Trophoblast cell (in vitro differentiated cells and primary cell): ENCODE measurements at regions not wholly inside any gene's neighbourhood (a gene's known extent, or its start where the extent isn't known, plus 50 kb on each side); places are given as distances from the start of the nearest gene placed in this dataset.
"Not testable (repeated sequence)": the region's sequence is repeated elsewhere in the genome, so short reads cannot be mapped to it uniquely, and the experiment has no call there.

ENCODE experiments used
- DNase-seq, 2 donors: peaks; one replicate each; pipeline ENCODE4 v3.0.0-alpha.2; 2016
- H2AFZ ChIP-seq: 2 replicates; pipeline ENCODE4 v1.6.1; 2013; ENCODE audit warnings: low read length, moderate library complexity, mild to moderate bottlenecking; ENCODE audit not compliant: insufficient read depth, poor library complexity
- H2AK5ac ChIP-seq: 2 replicates; pipeline ENCODE4 v1.6.1; 2013; ENCODE audit warnings: mild to moderate bottlenecking, low read length
- H2BK120ac ChIP-seq: 2 replicates; pipeline ENCODE4 v1.6.1; 2013; ENCODE audit warnings: low read length, mild to moderate bottlenecking, moderate library complexity; ENCODE audit not compliant: insufficient read depth, poor library complexity
- H2BK12ac ChIP-seq: 2 replicates; pipeline ENCODE4 v1.6.1; 2013; ENCODE audit warnings: mild to moderate bottlenecking, low read length, moderate library complexity
- H2BK5ac ChIP-seq: 2 replicates; pipeline ENCODE4 v1.6.1; 2013; ENCODE audit warnings: low read length, low read depth, moderate library complexity, mild to moderate bottlenecking; ENCODE audit not compliant: poor library complexity
- H3K14ac ChIP-seq: 2 replicates; pipeline ENCODE4 v1.6.1; 2013; ENCODE audit warnings: mild to moderate bottlenecking, low read length
- H3K18ac ChIP-seq: 2 replicates; pipeline ENCODE4 v1.6.1; 2013; ENCODE audit warnings: mild to moderate bottlenecking, low read length
- H3K23ac ChIP-seq: 2 replicates; pipeline ENCODE4 v1.6.1; 2013; ENCODE audit warnings: low read length
- H3K27ac ChIP-seq: 2 replicates; pipeline ENCODE4 v1.5.1; 2013; ENCODE audit warnings: low read depth, mild to moderate bottlenecking, inconsistent platforms, low read length, moderate library complexity
- H3K27me3 ChIP-seq: 2 replicates; pipeline ENCODE4 v1.6.1; 2013; ENCODE audit warnings: inconsistent platforms, mild to moderate bottlenecking, low read length, moderate library complexity; ENCODE audit not compliant: insufficient read depth
- H3K36me3 ChIP-seq, 2 experiments: 1 replicate in 1 of 2; 2 replicates in 1 of 2; pipeline ENCODE4 v1.6.1; 2013; ENCODE audit warnings: low read length in 2 of 2, mild to moderate bottlenecking in 2 of 2, moderate library complexity in 1 of 2; ENCODE audit not compliant: insufficient read depth in 2 of 2, control insufficient read depth in 1 of 2
- H3K4ac ChIP-seq: 2 replicates; pipeline ENCODE4 v1.6.1; 2013; ENCODE audit warnings: low read depth, mild to moderate bottlenecking, low read length, moderate library complexity
- H3K4me1 ChIP-seq, 2 experiments: 1 replicate in 1 of 2; 2 replicates in 1 of 2; pipeline ENCODE4 v1.6.1; 2013; ENCODE audit warnings: low read length in 2 of 2, mild to moderate bottlenecking in 2 of 2, moderate library complexity in 1 of 2; ENCODE audit not compliant: insufficient read depth in 2 of 2, control insufficient read depth in 1 of 2
- H3K4me2 ChIP-seq: 2 replicates; pipeline ENCODE4 v1.6.1; 2013; ENCODE audit warnings: inconsistent platforms, mild to moderate bottlenecking, low read length, moderate library complexity
- H3K4me3 ChIP-seq: 2 replicates; pipeline ENCODE4 v1.5.1; 2013; ENCODE audit warnings: mild to moderate bottlenecking, low read depth, low read length, inconsistent platforms
- H3K79me1 ChIP-seq: one replicate; pipeline ENCODE4 v1.6.1; 2013; ENCODE audit warnings: low read length
- H3K79me2 ChIP-seq: 2 replicates; pipeline ENCODE4 v1.6.1; 2013; ENCODE audit warnings: low read length, mild to moderate bottlenecking; ENCODE audit not compliant: control insufficient read depth, insufficient read depth, poor library complexity
- H3K9ac ChIP-seq: 2 replicates; pipeline ENCODE4 v1.6.1; 2013; ENCODE audit warnings: mild to moderate bottlenecking, low read length
- H3K9me3 ChIP-seq: 2 replicates; pipeline ENCODE4 v1.6.1; 2013; ENCODE audit warnings: low read depth, mild to moderate bottlenecking, control low read depth, inconsistent platforms, low read length; ENCODE audit not compliant: insufficient read depth
- H4K12ac ChIP-seq: 2 replicates; pipeline ENCODE4 v1.6.1; 2013; ENCODE audit warnings: low read depth, mild to moderate bottlenecking, low read length, moderate library complexity
- H4K8ac ChIP-seq: 2 replicates; pipeline ENCODE4 v1.6.1; 2013; ENCODE audit warnings: low read depth, mild to moderate bottlenecking, low read length, moderate library complexity
- H4K91ac ChIP-seq: one replicate; pipeline ENCODE4 v1.6.1; 2013; ENCODE audit warnings: low read depth, mild to moderate bottlenecking, low read length, moderate library complexity
- WGBS: extraction: QIAGEN DNeasy Blood & Tissue Kit; methylation state at CpG from one replicate; pipeline ENCODE4 v1.1.7; 2013; ENCODE audit warnings: missing lambda C conversion rate; ENCODE audit not compliant: insufficient read length, insufficient coverage; ENCODE audit errors: extremely low coverage; 5-methylcytosine and 5-hydroxymethylcytosine counted together

DNA sequence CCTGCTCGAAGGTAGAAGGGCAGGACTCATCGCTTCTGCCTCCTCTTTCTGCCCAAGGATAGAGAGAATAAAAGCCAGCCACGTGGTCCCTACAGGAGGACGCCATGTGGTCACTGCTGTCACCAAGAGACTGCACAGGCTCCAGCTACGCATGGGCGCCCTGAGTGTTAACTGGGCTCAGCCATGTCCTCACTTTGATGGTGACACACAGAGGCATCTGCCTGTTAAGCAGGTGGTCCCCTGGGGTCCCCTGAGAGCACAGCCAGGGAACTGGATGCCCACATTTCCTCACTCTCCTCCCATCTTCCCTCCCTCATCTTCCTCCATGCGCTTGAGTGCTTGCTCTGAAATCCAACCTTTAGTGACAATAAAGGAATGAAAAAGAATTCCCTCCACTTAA is 152.6 kb downstream of the LAT start:
- not testable (repeated sequence) for H2AK5ac ChIP-seq, H3K9me3 ChIP-seq, H4K8ac ChIP-seq, H3K79me2 ChIP-seq, H3K36me3 ChIP-seq, H3K27ac ChIP-seq, H2BK120ac ChIP-seq, H2BK5ac ChIP-seq, H4K91ac ChIP-seq, H4K12ac ChIP-seq, H3K9ac ChIP-seq, H3K27me3 ChIP-seq, H3K4me2 ChIP-seq, H3K79me1 ChIP-seq, H3K23ac ChIP-seq, H2AFZ ChIP-seq, H2BK12ac ChIP-seq, H3K18ac ChIP-seq, H3K4me1 ChIP-seq, H3K4ac ChIP-seq, H3K14ac ChIP-seq, DNase-seq, H3K4me3 ChIP-seq
- no CpG with 5 or more reads among the region's 7 CpGs for WGBS

DNA sequence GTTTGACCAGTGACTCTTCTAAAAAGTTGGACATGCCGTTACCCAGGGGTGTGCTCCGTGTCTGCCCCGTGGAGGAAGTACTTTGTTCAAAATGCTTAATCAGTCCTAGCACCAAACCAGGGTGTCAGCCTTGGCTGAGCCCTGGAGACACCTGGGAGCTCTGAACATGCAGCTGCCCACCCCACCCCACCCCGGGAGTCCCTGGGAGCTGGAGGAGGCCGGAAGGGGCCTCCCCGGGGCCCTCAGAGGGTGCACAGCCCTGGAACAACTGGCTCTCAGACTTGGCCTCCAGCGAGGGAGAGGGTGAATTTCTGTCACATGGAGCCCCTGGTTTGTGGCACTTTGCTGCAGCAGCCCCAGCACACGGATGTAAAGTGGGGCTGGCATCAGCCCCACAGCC is 152.1 kb downstream of the LAT start:
- not testable (repeated sequence) for H4K8ac ChIP-seq, DNase-seq, H2BK120ac ChIP-seq, H3K4ac ChIP-seq, H3K9me3 ChIP-seq, H3K4me1 ChIP-seq, H2AFZ ChIP-seq, H2BK5ac ChIP-seq, H2BK12ac ChIP-seq, H3K27me3 ChIP-seq, H3K4me2 ChIP-seq, H3K18ac ChIP-seq, H4K91ac ChIP-seq, H3K27ac ChIP-seq, H3K23ac ChIP-seq, H3K79me2 ChIP-seq, H3K9ac ChIP-seq, H3K79me1 ChIP-seq, H2AK5ac ChIP-seq, H3K14ac ChIP-seq, H4K12ac ChIP-seq, H3K4me3 ChIP-seq, H3K36me3 ChIP-seq
- no CpG with 5 or more reads among the region's 8 CpGs for WGBS

DNA sequence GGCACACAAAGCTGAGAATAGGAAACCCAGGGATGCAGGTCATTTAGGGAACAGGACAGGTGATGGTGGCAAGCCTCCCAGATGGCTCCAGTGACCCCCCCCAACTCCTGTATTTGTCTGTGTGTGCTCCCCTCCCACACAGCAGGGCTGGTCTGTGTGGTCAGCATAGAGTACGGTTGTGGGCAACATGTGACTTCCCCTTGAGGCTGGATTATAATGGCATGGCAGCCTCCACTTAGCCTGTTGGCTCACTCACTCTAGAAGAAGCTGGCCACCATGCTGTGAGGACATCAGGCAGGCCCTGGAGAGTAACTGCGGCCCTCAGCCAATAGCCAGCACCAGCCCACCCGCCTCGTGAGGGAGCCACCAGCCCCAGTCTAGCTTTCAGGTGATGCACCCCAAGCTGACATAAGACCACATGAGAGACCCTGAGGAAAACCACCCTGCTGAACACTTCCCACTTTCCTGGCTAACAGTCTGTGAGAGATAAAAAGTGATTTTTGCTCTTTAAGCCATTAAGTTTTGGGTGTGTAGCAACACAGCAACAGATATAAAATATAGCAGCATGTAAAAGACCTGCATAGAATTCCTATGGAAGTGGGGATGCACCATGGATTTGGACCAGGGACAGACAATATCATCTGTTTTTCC is 151.3 kb downstream of the LAT start:
- not testable (repeated sequence) for H3K79me1 ChIP-seq, H3K14ac ChIP-seq, DNase-seq, H2BK5ac ChIP-seq, H2AFZ ChIP-seq, H2BK120ac ChIP-seq, H3K18ac ChIP-seq, H3K4me1 ChIP-seq, H3K23ac ChIP-seq, H2BK12ac ChIP-seq, H3K4me3 ChIP-seq, H4K8ac ChIP-seq, H4K91ac ChIP-seq, H4K12ac ChIP-seq, H2AK5ac ChIP-seq, H3K4ac ChIP-seq, H3K9me3 ChIP-seq, H3K27ac ChIP-seq, H3K27me3 ChIP-seq, H3K4me2 ChIP-seq, H3K36me3 ChIP-seq, H3K79me2 ChIP-seq, H3K9ac ChIP-seq
- no CpG with 5 or more reads among the region's 4 CpGs for WGBS

DNA sequence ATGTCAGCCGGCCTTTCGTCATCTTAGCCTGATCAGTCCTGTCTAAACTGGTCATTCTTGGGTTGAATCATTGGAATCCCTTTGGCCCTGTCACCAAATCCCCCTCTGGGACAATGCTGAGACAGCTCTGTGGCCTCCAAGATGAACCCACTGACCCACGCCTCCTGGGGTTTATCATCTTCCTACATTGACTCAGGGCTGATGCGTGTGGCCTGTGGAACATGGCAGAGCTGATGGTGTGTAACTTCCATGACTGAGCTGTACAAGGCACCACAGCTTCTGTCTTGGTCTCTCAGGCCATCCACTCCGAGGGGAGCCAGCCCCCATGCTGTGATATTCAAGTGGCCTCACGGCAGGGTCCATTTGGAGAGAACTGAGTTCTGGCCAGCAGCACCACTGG is 150.2 kb downstream of the LAT start:
- H2BK120ac ChIP-seq, H3K9me3 ChIP-seq, H2BK12ac ChIP-seq, H3K27ac ChIP-seq, H3K4me1 ChIP-seq, H4K91ac ChIP-seq, H3K23ac ChIP-seq, DNase-seq, H3K18ac ChIP-seq, H3K27me3 ChIP-seq, H3K14ac ChIP-seq, H3K4me2 ChIP-seq, H3K4ac ChIP-seq, H3K4me3 ChIP-seq, H3K79me2 ChIP-seq, H4K8ac ChIP-seq, H2BK5ac ChIP-seq, H2AK5ac ChIP-seq, H2AFZ ChIP-seq, H3K79me1 ChIP-seq, H4K12ac ChIP-seq, H3K9ac ChIP-seq, H3K36me3 ChIP-seq: not testable (repeated sequence)
- WGBS, result no CpG with 5 or more reads among the region's 6 CpGs
